Gastroesophageal sphincter (tissue), 3 donors: ENCODE measurements at regions not wholly inside any gene's neighbourhood (a gene's known extent, or its start where the extent isn't known, plus 50 kb on each side); places are given as distances from the start of the nearest gene placed in this dataset.

Experiments used
- EP300 ChIP-seq: sonication (generic); formaldehyde crosslinking; IDR thresholded peaks from one replicate; pipeline ENCODE4 v1.6.1; 2017; ENCODE audit warnings: antibody characterized with exemption, mild to moderate bottlenecking
- POLR2A ChIP-seq, 2 donors: fragments of 450-650 bp; IDR thresholded peaks; one replicate each; pipeline ENCODE4 v1.6.1; 2017; ENCODE audit warnings: antibody characterized with exemption in 2 of 2, mild to moderate bottlenecking in 2 of 2, moderate library complexity in 1 of 2
- POLR2AphosphoS5 ChIP-seq: sonication (generic); formaldehyde crosslinking; IDR thresholded peaks from one replicate; pipeline ENCODE4 v1.6.1; 2017; ENCODE audit warnings: antibody characterized with exemption
- TF ChIP-seq, protein P1 (sequence below), 4 experiments: fragments of 200-600 bp in 2 of 4; fragments of 450-650 bp in 2 of 4; sonication (generic) in 1 of 4; IDR thresholded peaks; one replicate each; pipeline ENCODE4 v1.5.1; 2017 to 2019; ENCODE audit warnings: antibody characterized with exemption in 4 of 4, mild to moderate bottlenecking in 2 of 4, moderate library complexity in 2 of 4

DNA sequence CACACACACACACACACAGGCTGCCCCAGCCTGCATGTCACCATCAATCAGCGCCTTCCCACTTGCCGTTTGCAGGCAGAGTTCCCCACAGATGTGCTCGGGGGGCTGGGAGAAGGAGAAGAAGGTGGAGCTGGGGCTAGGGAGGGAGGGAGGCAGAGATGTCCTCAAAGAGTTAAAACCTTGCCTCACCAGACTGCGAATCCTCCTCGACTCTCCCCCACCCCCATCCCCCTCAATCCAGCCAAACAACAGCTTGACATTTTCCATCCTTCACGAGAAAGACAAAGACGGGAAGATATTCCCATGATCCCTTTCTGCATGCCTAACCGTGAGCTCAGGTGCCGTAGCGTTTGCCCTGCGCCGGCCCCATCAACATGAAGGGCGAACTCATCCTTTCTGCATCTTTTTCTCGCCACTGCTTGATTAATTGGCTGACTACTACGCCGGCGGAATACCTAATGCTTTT is 365.5 kb downstream of the MIAT start:
- TF ChIP-seq, protein P1, sequence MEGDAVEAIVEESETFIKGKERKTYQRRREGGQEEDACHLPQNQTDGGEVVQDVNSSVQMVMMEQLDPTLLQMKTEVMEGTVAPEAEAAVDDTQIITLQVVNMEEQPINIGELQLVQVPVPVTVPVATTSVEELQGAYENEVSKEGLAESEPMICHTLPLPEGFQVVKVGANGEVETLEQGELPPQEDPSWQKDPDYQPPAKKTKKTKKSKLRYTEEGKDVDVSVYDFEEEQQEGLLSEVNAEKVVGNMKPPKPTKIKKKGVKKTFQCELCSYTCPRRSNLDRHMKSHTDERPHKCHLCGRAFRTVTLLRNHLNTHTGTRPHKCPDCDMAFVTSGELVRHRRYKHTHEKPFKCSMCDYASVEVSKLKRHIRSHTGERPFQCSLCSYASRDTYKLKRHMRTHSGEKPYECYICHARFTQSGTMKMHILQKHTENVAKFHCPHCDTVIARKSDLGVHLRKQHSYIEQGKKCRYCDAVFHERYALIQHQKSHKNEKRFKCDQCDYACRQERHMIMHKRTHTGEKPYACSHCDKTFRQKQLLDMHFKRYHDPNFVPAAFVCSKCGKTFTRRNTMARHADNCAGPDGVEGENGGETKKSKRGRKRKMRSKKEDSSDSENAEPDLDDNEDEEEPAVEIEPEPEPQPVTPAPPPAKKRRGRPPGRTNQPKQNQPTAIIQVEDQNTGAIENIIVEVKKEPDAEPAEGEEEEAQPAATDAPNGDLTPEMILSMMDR (IDR thresholded peaks at IDR 0.05): no peak
- TF ChIP-seq POLR2AphosphoS5 (no peak), POLR2A (IDR thresholded peaks at IDR 0.05) (no peak), EP300 (no peak)
